DOHH2 (cell line): ENCODE measurements at regions not wholly inside any gene's neighbourhood (a gene's known extent, or its start where the extent isn't known, plus 50 kb on each side); places are given as distances from the start of the nearest gene placed in this dataset.

Experiments
- CTCF ChIP-seq: fragments of 200-600 bp; sonication (generic); IDR thresholded peaks from one replicate; pipeline ENCODE4 v1.5.1; 2014; ENCODE audit warnings: antibody characterized with exemption, mild to moderate bottlenecking, low read depth, low read length; ENCODE audit not compliant: poor library complexity, severe bottlenecking
- EZH2phosphoT487 ChIP-seq: fragments of 200-600 bp; sonication (generic); IDR thresholded peaks from 2 replicates; pipeline ENCODE4 v1.6.1; 2017; ENCODE audit warnings: borderline replicate concordance, mild to moderate bottlenecking, antibody characterized with exemption, low read length, moderate library complexity, mixed read lengths

- TF ChIP-seq CTCF = no peak
- no peak for TF ChIP-seq EZH2phosphoT487
Observed at GRCh38 chr20:60764771-60765170, 487.3 kb upstream of the CDH4 start.
